HG03439 (cell line): ENCODE measurements at regions not wholly inside any gene's neighbourhood (a gene's known extent, or its start where the extent isn't known, plus 50 kb on each side); places are given as distances from the start of the nearest gene placed in this dataset.

Experiments used
- ATAC-seq: cut with Tn5 transposase; IDR thresholded peaks from one replicate; pipeline ENCODE4 v1.9.1; 2021; ENCODE audit warnings: mild to moderate bottlenecking, moderate library complexity; ENCODE audit not compliant: unreplicated experiment

DNA sequence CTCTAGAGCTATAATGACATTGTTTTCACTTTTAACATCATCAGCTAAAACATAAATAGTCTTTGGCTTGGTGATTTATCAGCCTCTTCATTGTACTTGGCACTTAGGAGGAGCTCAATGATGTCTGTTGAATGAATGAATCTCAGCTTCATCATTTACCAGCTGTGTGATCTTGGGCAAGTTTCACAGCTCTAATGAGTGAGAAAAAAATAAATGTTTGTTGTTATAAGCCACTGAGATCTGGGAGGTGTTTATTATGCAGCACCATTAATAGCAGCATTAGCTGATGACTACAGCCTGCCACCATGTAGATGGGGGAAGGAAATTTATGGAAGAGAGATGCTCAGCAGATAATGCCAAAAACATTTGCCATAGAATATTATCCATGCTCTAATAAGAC lies 63.6 kb upstream of the C1QTNF7 start:
- ATAC-seq = no peak

DNA sequence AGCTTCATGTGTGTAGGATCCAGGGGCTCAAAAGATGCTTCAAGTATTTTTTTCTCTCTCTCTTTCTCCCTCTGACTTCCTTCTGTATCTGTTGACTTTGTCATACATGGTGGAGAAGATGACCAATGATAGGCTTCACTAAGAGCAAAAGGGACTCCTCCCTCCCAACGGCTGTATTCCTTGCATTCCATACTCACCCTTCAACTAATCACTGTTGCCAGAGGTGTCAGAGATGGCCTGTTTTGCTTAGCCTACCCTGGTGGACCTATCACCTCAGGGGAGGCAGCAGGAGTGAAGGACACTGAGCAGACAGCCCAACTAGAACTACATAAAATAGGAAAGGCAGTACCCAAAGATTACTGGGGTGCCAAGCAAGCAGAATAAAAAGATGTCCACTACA lies 62.2 kb upstream of the C1QTNF7 start:
- ATAC-seq = no peak

DNA sequence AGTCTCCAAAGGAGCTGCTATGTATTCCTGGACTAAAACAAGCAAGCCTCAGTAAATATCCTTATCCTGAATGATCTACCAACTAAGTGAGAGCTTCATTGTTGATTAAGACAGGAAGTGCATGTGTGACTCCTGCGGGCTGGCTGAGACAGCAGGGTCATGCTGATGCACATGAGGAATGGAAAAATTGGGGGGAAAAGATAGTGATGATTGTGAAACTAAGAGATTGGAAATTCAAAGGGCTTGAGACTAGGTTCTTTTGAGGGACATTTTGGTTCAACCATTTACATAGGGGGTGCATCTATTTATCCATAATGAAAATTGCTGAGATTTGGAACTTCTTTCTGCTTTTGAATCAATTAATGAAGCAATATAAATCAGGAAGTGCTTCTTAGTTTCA lies 61.1 kb upstream of the C1QTNF7 start:
- ATAC-seq = no peak

DNA sequence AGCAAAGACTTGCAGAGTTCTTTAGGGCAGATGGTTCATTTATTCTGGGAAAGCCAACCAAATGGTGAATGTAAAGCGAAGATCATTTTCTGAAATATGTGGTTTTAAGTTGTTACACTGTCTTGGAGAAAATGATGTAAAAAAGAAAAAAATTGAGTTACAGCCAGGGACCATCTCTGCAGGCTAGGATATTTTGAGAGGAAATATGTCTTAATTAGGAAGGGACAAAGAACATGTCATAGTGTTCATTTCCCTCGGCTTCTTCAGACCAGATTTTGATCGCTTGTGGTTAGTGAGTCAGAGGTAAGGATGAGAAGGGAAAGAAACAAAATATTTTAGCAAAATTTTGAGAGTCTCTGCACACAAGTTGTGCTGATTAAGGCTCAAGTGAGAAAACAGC lies 59.0 kb upstream of the C1QTNF7 start:
- ATAC-seq = no peak

DNA sequence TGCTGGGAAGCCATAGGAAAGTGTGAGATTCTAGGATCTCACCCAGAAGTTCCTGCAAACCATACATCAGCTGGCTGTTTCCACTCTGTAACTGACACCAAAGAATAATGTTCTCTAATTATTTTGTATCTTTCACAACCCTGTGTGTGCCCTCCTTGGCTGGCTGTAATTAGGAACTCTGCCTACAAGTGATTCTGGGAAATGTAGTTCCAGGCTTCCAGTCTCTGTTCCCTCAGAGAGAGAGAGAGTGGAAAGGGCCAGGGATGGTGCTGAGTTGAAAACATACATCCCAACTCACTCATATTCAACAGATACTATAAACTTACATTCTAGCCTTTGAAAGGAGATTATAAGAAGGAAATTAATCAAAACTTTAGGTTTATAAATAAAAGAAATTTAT lies 57.5 kb upstream of the C1QTNF7 start:
- no peak for ATAC-seq

DNA sequence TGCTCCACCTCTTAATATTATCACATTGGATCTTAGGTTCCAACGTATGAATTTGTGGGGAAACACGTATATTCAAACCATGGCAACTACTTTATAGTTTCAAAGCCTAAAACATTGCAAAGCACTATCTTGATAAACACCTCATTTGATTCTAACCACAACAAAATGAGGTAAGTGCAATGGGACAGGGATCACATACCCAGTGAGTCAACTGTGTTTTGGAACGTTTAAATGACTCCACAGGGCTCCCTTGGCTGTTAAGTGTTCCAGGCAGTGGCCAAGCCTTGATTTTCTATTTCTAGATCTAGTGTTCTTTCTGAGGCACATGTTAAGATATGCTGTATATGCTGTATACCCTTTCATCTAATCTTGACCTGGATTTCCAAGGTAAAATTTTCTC lies 54.5 kb upstream of the C1QTNF7 start:
- ATAC-seq = no peak

DNA sequence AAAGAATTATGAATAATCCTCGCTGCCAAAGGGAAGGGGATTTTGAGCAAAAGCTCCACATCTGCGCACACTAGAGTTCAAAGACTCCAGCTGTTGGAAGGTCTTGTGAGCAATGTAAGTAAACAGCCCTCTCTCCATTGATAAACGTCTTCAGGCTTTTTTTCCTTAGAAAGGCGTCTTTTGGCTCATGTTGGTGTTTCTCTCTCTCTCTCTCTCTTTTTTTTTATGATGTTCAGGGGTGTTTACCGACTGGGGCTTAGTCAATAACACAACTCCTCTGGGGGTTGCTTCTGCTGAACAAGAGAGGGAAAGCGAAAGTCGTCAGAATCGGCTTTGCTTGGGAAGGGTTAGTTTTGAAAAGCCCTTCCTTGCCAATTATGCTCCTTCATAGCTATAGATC lies 53.2 kb upstream of the C1QTNF7 start:
- no peak for ATAC-seq

DNA sequence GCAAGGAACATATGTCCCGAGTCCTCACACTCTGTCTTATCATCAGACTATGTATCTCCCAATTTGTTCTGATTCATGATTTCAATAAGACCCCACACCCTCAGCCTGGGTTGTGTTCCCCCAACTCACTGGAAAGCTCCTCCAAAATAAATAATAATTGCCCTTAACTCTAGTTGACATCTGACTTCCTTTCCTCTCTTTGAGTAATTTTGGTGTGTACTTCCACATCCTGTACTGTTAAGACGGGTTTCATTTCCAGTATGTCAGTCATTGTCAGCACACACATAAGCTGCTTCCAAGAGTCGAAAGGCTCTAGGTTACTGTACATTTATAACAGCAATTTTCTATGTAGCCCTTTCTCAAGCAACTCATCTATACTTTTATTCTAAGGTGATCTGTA lies 52.2 kb upstream of the C1QTNF7 start:
- ATAC-seq = no peak

DNA sequence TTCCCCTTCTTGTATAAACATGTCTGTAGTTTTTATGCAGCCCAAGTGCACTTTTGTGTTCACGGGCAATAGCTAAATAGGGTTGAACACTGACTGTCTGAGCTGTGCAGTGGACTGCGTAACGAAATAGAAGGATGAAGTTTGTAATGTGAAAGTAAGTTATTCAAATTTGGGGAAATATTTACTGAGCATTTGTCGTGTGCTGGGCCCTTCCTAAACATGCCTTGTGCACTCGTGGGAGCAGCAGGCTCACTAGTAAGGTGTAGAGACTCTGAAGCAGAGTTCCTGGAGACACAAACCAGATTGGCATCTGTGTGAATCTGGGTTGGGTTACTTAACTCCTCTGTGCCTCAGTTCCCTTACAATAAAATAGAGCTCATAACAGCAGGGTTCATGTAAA lies 51.7 kb upstream of the C1QTNF7 start:
- no peak for ATAC-seq

DNA sequence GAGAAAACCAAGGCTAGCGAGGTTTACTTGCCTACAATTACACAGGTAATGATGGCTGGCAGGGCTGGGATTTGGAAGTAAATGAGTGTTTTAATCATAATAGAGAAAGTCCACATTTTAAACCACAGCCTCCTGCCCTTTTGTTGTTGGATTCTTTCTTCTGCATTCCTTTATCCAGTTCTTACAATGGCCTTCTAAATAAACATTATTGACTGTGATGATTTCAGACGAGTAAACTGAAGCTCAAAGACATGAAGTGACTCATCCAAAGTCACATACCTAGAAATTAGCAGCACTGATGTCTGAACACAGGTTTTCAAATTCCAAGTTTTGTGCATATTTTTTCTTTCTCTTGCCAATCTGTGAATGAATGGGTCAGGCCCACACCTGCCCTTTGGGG lies 51.2 kb upstream of the C1QTNF7 start:
- ATAC-seq = no peak
